OCI-LY7 (cell line): ENCODE measurements at regions not wholly inside any gene's neighbourhood (a gene's known extent, or its start where the extent isn't known, plus 50 kb on each side); places are given as distances from the start of the nearest gene placed in this dataset.

Experiments used
- BruUV-seq: library from RNA; stranded (reverse); fragments of 400-500 nt; replicated peaks from 2 replicates; lab custom pipeline; 2021; lab: Mats Ljungman, UMichigan
- CTCF ChIA-PET: fragments of 300-600 bp; sonication (Branson Sonifier 250); formaldehyde crosslinking; loops from one replicate; lab custom pipeline; 2022; ENCODE audit warnings: antibody characterized with exemption; ENCODE audit not compliant: unreplicated experiment; lab: Charles Lee
- POLR2A ChIA-PET: fragments of 300-600 bp; sonication (Branson Sonifier 250); formaldehyde crosslinking; loops from one replicate; lab custom pipeline; 2022; ENCODE audit warnings: antibody characterized with exemption; lab: Charles Lee
- DNase-seq: peaks from one replicate; pipeline ENCODE4 v3.0.0-alpha.2; 2015; ENCODE audit warnings: low spot score
- H2AFZ ChIP-seq: fragments of 200-600 bp; sonication (generic), shearing (Covaris generic); 2 replicates; pipeline ENCODE4 v1.6.1; 2014; ENCODE audit warnings: mild to moderate bottlenecking, antibody characterized with exemption, low read length, moderate library complexity
- H3K27ac ChIP-seq: fragments of 200-600 bp; sonication (generic); 2 replicates; pipeline ENCODE4 v1.5.1; 2014; ENCODE audit warnings: mixed run types, low read depth, mild to moderate bottlenecking, moderate library complexity, low read length, inconsistent platforms; ENCODE audit not compliant: poor library complexity, severe bottlenecking
- H3K36me3 ChIP-seq: fragments of 200-600 bp; sonication (generic); 2 replicates; pipeline ENCODE4 v1.6.1; 2014; ENCODE audit warnings: mild to moderate bottlenecking, antibody characterized with exemption, low read length, moderate library complexity, mixed read lengths; ENCODE audit not compliant: insufficient read depth
- H3K4me1 ChIP-seq: fragments of 200-600 bp; sonication (generic); 2 replicates; pipeline ENCODE4 v1.5.1; 2014; ENCODE audit warnings: mild to moderate bottlenecking, low read length; ENCODE audit not compliant: insufficient read depth, poor library complexity, severe bottlenecking
- H3K4me2 ChIP-seq: fragments of 200-600 bp; sonication (generic); 2 replicates; pipeline ENCODE4 v1.6.1; 2014; ENCODE audit warnings: mild to moderate bottlenecking, low read length
- H3K4me3 ChIP-seq: fragments of 200-600 bp; sonication (generic); 2 replicates; pipeline ENCODE4 v1.5.1; 2014; ENCODE audit warnings: mild to moderate bottlenecking, low read depth, low read length; ENCODE audit not compliant: poor library complexity, severe bottlenecking
- H3K79me2 ChIP-seq: fragments of 200-600 bp; sonication (generic); 2 replicates; pipeline ENCODE4 v1.6.1; 2016; ENCODE audit warnings: low read depth, mild to moderate bottlenecking, low read length, moderate library complexity, mixed read lengths; ENCODE audit not compliant: insufficient read depth
- H3K9me2 ChIP-seq: fragments of 200-600 bp; sonication (generic); 2 replicates; pipeline ENCODE4 v1.6.1; 2016; ENCODE audit warnings: mild to moderate bottlenecking, low read length, mixed read lengths; ENCODE audit not compliant: insufficient read depth
- H3K9me3 ChIP-seq: fragments of 200-600 bp; sonication (generic); 2 replicates; pipeline ENCODE4 v1.6.1; 2014; ENCODE audit warnings: mild to moderate bottlenecking, mixed run types, low read length, mixed read lengths
- H4K20me1 ChIP-seq: fragments of 200-600 bp; sonication (generic); 2 replicates; pipeline ENCODE4 v1.6.1; 2014; ENCODE audit warnings: mild to moderate bottlenecking, antibody characterized with exemption, low read length, moderate library complexity, mixed read lengths; ENCODE audit not compliant: insufficient read depth
- EZH2phosphoT487 ChIP-seq: fragments of 200-600 bp; sonication (generic); IDR thresholded peaks from 2 replicates; pipeline ENCODE4 v1.6.1; 2018; ENCODE audit warnings: low read depth, borderline replicate concordance, mild to moderate bottlenecking, mixed run types, antibody characterized with exemption, low read length, moderate library complexity, mixed read lengths
- intact Hi-C: fragments of 100-400 bp; cut with micrococcal nuclease; formaldehyde crosslinking; loops from one replicate; pipeline ENCODE4 v1.10.0; 2022; ENCODE audit not compliant: unreplicated experiment
- TF ChIP-seq, protein P1 (sequence below): fragments of 200-600 bp; sonication (generic); conservative IDR thresholded peaks from 2 replicates; pipeline ENCODE4 v1.5.1; 2014; ENCODE audit warnings: mild to moderate bottlenecking, antibody characterized with exemption, low read length, moderate library complexity, mixed read lengths

DNA sequence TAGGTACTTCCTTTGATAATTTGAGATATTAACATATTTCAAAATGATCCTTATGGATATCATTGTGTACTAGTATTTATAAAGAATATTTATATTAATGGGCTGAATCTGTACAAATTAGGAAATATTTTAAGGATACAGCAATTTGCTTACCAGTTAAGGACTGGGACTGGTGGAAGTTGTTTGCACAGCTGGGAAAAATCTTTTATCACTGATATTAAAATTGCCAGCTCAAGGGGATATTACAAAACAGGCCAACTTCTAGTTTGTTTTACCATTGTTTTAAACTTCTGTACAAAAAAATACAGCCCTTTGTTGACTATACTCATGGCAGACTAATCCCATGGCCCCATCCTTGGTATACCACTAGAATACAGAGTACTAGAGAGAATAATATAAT is 133.2 kb upstream of the DDHD1 start:
- TF ChIP-seq EZH2phosphoT487, result no peak
- TF ChIP-seq, protein P1, sequence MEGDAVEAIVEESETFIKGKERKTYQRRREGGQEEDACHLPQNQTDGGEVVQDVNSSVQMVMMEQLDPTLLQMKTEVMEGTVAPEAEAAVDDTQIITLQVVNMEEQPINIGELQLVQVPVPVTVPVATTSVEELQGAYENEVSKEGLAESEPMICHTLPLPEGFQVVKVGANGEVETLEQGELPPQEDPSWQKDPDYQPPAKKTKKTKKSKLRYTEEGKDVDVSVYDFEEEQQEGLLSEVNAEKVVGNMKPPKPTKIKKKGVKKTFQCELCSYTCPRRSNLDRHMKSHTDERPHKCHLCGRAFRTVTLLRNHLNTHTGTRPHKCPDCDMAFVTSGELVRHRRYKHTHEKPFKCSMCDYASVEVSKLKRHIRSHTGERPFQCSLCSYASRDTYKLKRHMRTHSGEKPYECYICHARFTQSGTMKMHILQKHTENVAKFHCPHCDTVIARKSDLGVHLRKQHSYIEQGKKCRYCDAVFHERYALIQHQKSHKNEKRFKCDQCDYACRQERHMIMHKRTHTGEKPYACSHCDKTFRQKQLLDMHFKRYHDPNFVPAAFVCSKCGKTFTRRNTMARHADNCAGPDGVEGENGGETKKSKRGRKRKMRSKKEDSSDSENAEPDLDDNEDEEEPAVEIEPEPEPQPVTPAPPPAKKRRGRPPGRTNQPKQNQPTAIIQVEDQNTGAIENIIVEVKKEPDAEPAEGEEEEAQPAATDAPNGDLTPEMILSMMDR, result no peak
- Histone ChIP-seq H3K9me2 (no peaks in the 10 kb centered on the region), H3K36me3 (no peaks in the 10 kb centered on the region), H3K27ac (no peak overlapping the region), H4K20me1 (no peaks in the 10 kb centered on the region), H3K4me2 (no peak overlapping the region), H3K79me2 (no peaks in the 10 kb centered on the region), H2AFZ (no peak overlapping the region), H3K4me1 (no peaks in the 10 kb centered on the region), H3K9me3 (peaks cover 11% of the 10 kb centered on the region), H3K4me3 (no peak overlapping the region)
- intact Hi-C loops, result no loop called here
- ChIA-PET POLR2A (no interaction called here), CTCF (no interaction called here)
- no peak for DNase-seq
- no TSS peak for BruUV-seq

DNA sequence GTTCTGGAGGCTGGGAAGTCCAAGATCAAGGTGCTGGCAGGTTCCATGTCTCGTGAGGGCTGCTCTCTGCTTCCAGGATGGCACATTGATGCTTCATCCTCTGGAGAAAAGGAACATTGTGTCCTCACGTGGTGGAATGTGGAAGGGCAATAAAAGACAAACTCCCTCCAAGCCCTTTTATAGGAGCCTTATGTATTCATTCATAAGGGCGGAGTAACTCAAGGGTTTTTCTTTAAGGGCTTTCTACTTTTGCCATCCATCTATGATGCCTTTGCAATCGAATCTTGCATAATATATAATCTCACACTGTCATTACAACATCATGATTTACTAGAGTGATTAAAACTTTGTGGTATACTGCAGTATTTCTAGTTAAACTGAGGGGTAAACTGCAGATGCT is 132.7 kb upstream of the DDHD1 start:
- no peak overlapping the region for H2AFZ ChIP-seq
- H3K36me3 ChIP-seq, result no peaks in the 10 kb centered on the region
- no peaks in the 10 kb centered on the region for H4K20me1 ChIP-seq
- peaks cover 11% of the 10 kb centered on the region for H3K9me3 ChIP-seq
- H3K4me2 ChIP-seq, result no peak overlapping the region
- H3K4me1 ChIP-seq, result no peaks in the 10 kb centered on the region
- no peak for DNase-seq
- TF ChIP-seq EZH2phosphoT487, result no peak
- TF ChIP-seq, protein P1, result no peak
- H3K79me2 ChIP-seq, result no peaks in the 10 kb centered on the region
- BruUV-seq, result no TSS peak
- intact Hi-C loops, result no loop called here
- CTCF ChIA-PET, result no interaction called here
- no peak overlapping the region for H3K27ac ChIP-seq
- POLR2A ChIA-PET, result interaction anchor here (0.6 to 0.7 kb wide), 2 partner anchors 14 to 730 kb away, joined by 3 read pairs; no protein-coding TSS in a partner anchor
- H3K4me3 ChIP-seq, result no peak overlapping the region
- no peaks in the 10 kb centered on the region for H3K9me2 ChIP-seq

DNA sequence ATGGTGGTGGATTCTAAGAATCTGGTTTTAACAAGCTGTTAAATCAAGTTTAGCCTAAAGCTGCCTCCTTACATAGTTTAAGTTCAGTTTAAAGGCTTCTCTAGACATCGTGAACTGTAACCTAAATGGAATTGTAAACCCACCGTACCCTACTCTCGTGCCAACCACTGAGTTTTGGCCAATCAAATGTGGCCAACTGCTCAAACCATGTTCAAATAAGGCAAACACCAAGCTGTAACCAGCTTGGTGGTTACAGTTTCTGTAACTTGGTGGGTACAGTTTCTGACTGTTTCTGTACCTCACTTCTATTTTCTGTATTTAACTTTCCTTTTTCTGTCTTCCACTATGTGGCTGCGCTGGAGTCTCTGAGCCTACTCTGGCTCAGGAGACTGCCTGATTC is 131.9 kb upstream of the DDHD1 start:
- no peaks in the 10 kb centered on the region for H4K20me1 ChIP-seq
- H3K9me3 ChIP-seq, result peaks cover 9% of the 10 kb centered on the region
- H3K4me1 ChIP-seq, result no peaks in the 10 kb centered on the region
- H3K79me2 ChIP-seq, result no peaks in the 10 kb centered on the region
- no peak overlapping the region for H2AFZ ChIP-seq
- H3K9me2 ChIP-seq, result no peaks in the 10 kb centered on the region
- ChIA-PET POLR2A (interaction anchor here (0.6 to 0.7 kb wide), 2 partner anchors 13 to 729 kb away, joined by 3 read pairs; no protein-coding TSS in a partner anchor), CTCF (no interaction called here)
- intact Hi-C loops, result no loop called here
- no TSS peak for BruUV-seq
- H3K36me3 ChIP-seq, result no peaks in the 10 kb centered on the region
- no peak for DNase-seq
- no peak overlapping the region for H3K4me3 ChIP-seq
- no peak overlapping the region for H3K4me2 ChIP-seq
- no peak for TF ChIP-seq EZH2phosphoT487
- TF ChIP-seq, protein P1, result no peak
- H3K27ac ChIP-seq, result no peak overlapping the region
